NCI-H2029 (cell line): ENCODE measurements at regions not wholly inside any gene's neighbourhood (a gene's known extent, or its start where the extent isn't known, plus 50 kb on each side); places are given as distances from the start of the nearest gene placed in this dataset.

Experiments
- DNase-seq: peaks from one replicate; lab custom pipeline; 2025; lab: John Stamatoyannopoulos, UW

- DNase-seq, result no peak
Measured at GRCh38 chr1:56073206-56073605, 506.2 kb downstream of the PLPP3 start.

DNA sequence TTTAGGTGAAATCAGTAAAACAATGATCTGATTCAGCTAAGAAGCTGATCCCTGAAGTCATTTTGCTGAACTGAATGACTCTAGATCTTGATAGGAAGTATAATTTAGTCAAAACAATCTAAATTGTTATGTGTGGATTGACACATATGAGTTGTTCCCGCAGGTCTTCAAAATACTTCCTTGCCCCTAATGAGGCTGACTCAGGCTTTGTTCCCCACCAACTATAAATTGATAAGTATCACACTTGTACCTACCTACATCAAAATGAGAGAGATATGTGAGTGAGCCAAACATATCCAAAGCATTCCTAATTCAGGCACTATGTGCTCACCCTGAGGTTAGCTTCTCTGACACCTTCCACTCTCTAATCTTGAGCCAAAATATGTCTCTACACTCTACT lies 507.1 kb downstream of the PLPP3 start:
- no peak for DNase-seq

GRCh38 chr1:56071351-56071750 lies 508.0 kb downstream of the PLPP3 start:
- no peak for DNase-seq

GRCh38 chr1:56070601-56071000 lies 508.8 kb downstream of the PLPP3 start:
- peak; percentile 50 for DNase-seq

GRCh38 chr1:56069824-56070223 lies 509.5 kb downstream of the PLPP3 start:
- DNase-seq, result no peak

GRCh38 chr1:56068908-56069307 lies 510.5 kb downstream of the PLPP3 start:
- no peak for DNase-seq

GRCh38 chr1:56068210-56068609 lies 511.2 kb downstream of the PLPP3 start:
- peak; percentile 25 for DNase-seq

DNA sequence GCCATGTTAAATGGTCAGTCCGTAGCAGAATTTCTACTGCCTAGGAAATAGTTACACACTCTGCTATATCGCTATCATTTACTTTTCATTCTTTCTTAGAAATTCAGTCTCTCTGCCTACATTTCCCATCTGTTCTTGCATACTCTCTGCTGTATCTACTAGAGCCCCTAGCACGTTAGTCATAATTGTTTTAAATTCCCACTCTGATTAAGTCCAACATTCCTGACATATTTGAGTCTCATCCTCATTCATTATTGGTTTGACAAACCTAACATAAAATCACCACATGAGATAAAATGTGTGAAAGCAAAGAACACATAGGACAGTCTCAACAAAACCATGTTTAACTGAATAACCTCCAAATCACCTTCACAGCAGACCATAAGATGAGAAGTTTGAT lies 513.6 kb downstream of the PLPP3 start:
- no peak for DNase-seq

DNA sequence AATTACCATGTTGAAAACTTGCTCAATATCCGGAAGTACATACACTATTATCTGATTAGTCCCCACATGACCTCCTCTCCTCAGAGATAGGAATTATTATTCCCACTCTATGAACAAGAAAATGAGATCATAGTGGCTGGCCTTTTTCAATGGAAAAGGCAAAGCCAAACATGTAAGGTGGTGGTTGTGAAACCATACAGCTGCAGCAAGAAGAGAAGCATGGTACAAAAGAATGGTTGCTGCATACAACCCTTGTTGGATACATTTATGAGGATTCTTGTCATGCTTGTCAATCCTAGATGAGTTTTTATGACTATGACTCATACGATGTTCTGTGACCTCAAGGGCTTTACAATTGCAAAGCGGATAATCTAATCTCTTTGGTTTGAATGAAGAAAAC lies 514.7 kb downstream of the PLPP3 start:
- DNase-seq, result no peak

DNA sequence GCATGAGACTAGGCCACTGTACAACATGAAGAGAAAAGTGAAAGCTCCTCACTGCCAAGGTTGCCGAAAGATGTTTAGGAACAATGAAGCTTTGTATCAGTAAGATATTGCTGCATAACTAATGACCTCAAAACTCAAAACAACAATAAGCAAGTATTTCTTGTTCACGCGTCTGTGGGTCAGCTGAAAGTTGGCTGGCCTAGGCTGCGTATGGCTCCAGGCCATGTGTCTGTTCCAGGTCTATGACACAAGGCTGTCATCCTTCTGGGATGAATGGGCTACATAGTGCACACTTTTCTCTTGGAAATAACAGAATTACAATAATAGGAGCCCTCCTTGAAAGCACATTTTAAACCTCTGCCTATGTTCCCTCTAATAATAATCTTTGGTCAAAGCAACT lies 515.9 kb downstream of the PLPP3 start:
- no peak for DNase-seq

- no peak for DNase-seq
Measured at GRCh38 chr1:56062625-56063024, 516.7 kb downstream of the PLPP3 start.

- DNase-seq, result peak; percentile 84
Measured at GRCh38 chr1:56061824-56062223, 517.5 kb downstream of the PLPP3 start.

DNA sequence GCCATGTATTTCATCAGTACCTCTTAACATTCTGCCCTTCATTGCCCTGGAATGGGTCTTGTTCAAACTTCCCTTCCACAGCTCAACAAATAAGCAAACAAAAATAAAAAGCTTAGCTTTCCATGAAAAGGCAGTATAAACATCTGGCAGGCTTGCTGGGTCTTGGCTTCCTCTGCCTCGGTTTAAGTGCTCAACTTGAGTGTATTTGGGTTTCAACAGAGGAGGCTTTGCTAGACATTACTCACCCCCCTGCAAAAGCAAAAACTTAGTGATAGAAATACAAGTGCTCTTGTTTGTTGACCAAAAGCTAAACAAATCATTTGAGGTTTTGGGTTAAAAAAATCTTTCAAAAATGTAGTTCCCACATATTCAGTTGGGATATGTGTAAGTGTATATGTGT lies 518.5 kb downstream of the PLPP3 start:
- DNase-seq, result peak; percentile 78

GRCh38 chr1:56057466-56058405 lies 521.6 kb downstream of the PLPP3 start:
- no peak for DNase-seq

DNA sequence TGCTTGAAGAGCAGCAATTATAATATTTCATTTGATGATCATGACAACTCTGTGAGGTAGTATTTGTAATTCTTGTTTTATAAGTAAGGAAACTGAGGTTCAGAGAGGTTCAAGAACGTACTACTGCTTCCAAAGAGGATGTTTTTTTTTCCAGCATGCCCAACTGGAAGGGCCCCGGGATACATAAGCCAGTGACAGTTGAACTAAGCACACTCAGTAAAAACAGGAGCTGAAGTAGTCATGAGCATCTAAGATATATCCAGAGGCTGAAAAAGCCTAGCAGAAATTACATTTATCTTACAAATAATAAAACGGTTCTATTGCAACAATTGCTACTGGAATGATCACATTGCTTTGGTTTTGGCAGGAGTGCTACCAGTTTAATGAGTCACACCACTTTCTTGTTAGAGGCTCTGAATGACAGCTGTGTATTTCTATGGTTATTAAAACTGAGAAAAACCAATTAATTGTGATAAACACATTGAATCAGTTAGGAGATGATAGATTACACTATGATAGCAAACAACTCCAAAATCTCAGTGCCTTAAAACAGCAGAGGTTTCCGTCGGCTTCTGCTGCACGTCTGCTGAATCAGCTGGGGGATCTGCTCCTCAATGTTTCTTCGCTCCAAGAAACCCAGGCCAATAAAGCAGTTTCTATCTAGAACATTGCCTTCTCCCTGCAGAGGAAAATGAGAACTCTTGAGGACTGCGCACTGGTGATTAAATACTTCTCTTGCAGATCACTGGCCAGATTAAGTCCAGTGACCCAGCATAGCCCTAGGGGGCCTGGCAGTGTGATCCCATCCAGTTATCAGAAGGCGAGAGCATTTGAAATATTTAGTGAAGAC lies 522.7 kb downstream of the PLPP3 start:
- no peak for DNase-seq

DNA sequence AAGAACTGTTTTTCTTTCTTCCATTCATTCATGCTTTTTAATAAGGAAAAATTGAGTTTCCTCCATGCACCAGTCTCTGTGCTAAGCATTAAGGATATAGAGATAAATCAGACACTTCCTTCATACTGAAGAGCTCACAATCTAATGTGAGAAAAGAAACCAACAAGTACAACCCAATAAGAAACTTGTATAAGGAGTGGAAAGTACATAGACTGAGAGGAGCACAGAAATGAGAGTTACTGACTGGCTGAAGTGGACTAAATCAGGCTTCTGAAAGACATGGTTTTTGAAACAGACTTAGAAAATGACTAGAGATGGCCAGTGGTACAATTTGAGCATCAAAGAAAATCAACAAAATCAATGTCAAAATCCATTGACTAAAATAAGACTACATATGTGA lies 524.4 kb downstream of the PLPP3 start:
- no peak for DNase-seq

DNA sequence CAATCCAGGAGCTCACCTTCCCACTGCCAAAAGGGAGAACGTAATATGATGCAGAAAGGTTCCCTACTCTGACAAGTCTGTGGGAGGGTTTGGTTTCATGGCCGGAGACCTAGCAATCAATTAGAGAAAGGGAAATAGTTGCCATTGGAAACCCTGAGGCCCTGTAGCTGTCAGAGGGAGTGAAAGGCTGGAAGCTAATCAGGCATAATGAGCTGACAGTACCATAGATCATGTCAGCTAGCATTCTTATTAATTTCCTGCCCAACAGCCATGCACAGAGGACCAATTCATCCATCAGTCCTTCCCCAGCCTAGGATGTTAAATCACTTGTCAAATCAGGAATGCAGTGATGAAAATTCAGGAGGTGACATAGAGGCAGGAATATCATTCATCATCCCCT lies 527.3 kb downstream of the PLPP3 start:
- DNase-seq, result no peak

DNA sequence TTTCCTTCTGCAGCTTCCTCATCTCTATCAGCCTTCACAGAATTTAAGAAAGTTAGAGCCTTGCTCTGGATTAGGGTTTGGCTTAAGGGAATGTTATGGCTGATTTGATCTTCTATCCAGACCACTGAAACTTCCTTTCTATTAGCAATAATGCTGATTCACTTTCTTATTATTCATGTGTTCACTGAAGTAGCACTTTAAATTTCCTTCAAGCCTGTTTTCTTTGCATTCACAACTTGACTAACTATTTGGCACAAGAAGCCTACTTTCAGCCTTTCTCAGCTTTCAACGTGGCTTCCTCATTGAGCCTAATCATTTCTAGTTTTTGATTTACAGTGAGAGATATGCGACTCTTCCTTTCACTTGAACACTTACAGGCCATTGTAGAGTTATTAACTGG lies 528.5 kb downstream of the PLPP3 start:
- DNase-seq, result no peak

DNA sequence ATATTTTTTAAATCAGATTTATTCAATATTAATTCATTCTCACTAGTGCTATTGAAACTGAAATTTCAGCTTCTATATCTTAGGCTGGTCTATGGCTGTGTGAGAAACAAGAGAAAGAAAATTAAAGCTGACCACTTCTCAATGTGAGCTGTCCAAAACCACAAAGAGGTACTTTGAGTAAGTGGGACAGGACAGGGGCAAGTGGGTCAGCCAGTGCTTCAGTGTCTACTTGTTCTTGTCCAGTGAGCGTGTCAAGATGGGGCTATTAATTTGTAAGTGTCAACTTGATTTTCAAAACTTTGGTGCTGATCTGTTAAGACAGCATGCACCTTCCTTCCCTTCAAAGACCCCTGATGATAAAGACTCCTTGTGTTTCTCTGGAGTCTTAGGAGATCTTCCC lies 533.9 kb downstream of the PLPP3 start:
- DNase-seq, result no peak

DNA sequence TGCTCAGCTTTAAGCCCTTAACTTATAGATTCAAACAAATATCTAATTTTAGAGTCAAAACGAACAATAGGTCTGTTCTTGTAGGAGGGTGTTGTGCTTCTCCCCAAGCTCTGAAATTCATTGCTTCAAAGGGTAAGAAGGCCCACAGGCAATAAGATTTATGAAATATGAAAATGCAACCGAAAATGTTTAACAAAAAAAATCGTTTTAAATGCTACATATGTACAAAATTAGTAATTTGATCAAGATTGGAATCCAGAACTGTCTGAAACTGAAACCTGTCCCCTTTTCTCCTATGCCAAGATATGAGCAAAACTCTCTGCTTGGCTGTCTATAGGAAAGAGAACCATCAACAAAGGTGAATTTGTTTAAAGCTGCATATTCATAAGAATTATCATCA lies 534.3 kb downstream of the PLPP3 start:
- no peak for DNase-seq

DNA sequence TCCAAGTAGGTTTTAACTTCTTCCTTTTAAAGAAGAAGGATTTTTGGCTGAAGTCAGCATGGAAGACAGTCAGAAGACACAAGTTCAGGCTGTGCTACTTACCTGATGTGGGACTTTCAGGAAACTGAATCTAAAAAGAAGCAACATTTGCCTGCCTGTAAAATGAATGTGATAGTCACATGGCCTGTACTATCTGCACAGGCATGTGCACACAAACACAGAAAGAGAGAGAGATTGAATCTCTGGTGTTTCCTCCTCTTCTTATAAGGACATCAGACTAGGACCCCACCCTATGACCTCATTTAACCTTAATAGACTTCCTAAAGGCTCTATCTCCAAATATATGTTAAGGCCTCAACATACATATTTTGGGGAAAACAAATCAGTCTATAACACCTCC lies 542.9 kb downstream of the PLPP3 start:
- no peak for DNase-seq

DNA sequence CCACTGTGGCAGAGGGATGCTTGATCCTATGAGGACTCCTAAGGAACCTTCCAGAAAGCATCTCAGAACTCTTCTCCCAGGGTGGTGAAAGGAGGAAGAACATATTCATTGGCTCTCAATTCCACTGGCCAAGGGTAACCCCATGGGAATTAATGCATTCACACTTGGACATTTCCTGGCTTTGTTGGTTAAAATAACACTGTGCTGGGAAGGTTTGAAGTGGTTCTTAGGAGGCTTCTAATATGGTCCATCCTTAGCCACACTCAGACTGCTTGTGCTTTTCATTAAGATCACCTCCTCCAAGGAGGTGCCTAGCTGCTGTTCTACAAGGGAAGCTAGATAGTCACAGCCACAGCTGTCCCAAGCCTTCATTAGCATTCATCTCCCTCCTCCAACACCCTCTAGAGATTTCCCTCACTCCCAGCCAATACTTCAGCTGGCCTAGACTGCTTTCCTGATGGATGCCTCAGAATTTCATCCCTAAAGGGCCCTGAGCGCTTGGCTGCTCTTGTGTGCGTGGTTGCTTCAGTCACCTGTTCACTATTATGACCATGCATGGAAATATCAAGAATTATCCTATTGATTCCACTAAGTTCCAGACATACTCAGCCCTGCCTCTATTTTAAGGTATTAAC lies 544.4 kb downstream of the PLPP3 start:
- no peak for DNase-seq

- DNase-seq, result no peak
Measured at GRCh38 chr1:56034222-56034621, 545.1 kb downstream of the PLPP3 start.
